GM18507 (cell line): ENCODE measurements at regions not wholly inside any gene's neighbourhood (a gene's known extent, or its start where the extent isn't known, plus 50 kb on each side); places are given as distances from the start of the nearest gene placed in this dataset.

Experiments
- DNase-seq: peaks from one replicate; pipeline ENCODE4 v3.0.0; 2011; ENCODE audit warnings: low read depth; ENCODE audit not compliant: insufficient read length; ENCODE audit errors: extremely low spot score
- FAIRE-seq: peaks from 2 replicates; lab custom pipeline; 2011; peaks lifted over from hg19 to GRCh38; lab: Jason Lieb, UNC

- no peak for DNase-seq
Measured at GRCh38 chr4:111494971-111495370, 650.3 kb upstream of the FAM241A start.

GRCh38 chr4:111499291-111499690, 646.0 kb upstream of the FAM241A start:
- DNase-seq (no peak), FAIRE-seq (no peak)

More at GRCh38 chr4:111494971-111495370, 650.3 kb upstream of the FAM241A start:
- FAIRE-seq: no peak

- FAIRE-seq (no peak), DNase-seq (no peak)
Measured at GRCh38 chr4:111499706-111500105, 645.5 kb upstream of the FAM241A start.

- FAIRE-seq (no peak), DNase-seq (no peak)
Measured at GRCh38 chr4:111500858-111501257, 644.4 kb upstream of the FAM241A start.

- DNase-seq (no peak), FAIRE-seq (no peak)
Measured at GRCh38 chr4:111501946-111502345, 643.3 kb upstream of the FAM241A start.

- DNase-seq (no peak), FAIRE-seq (no peak)
Measured at GRCh38 chr4:111502626-111503025, 642.6 kb upstream of the FAM241A start.

GRCh38 chr4:111506706-111507105, 638.5 kb upstream of the FAM241A start:
- no peak for FAIRE-seq

GRCh38 chr4:111510535-111510934, 634.7 kb upstream of the FAM241A start:
- no peak for DNase-seq
- no peak for FAIRE-seq

More at GRCh38 chr4:111506706-111507105, 638.5 kb upstream of the FAM241A start:
- no peak for DNase-seq

GRCh38 chr4:111512081-111512783, 633.0 kb upstream of the FAM241A start:
- DNase-seq (no peak), FAIRE-seq (no peak)

GRCh38 chr4:111519683-111520082, 625.6 kb upstream of the FAM241A start:
- FAIRE-seq: no peak

GRCh38 chr4:111530446-111530845, 614.8 kb upstream of the FAM241A start:
- DNase-seq (no peak), FAIRE-seq (no peak)

More at GRCh38 chr4:111519683-111520082, 625.6 kb upstream of the FAM241A start:
- DNase-seq: no peak

- FAIRE-seq: no peak
- DNase-seq: no peak
Measured at GRCh38 chr4:111535792-111536191, 609.5 kb upstream of the FAM241A start.

- DNase-seq: no peak
- no peak for FAIRE-seq
Measured at GRCh38 chr4:111537165-111537564, 608.1 kb upstream of the FAM241A start.

GRCh38 chr4:111537871-111538270, 607.4 kb upstream of the FAM241A start:
- FAIRE-seq: no peak
- no peak for DNase-seq

- DNase-seq: no peak
- FAIRE-seq: no peak
Measured at GRCh38 chr4:111540671-111541070, 604.6 kb upstream of the FAM241A start.

GRCh38 chr4:111542056-111542455, 603.2 kb upstream of the FAM241A start:
- FAIRE-seq (no peak), DNase-seq (no peak)

- no peak for FAIRE-seq
- no peak for DNase-seq
Measured at GRCh38 chr4:111546881-111547280, 598.4 kb upstream of the FAM241A start.

- FAIRE-seq: no peak
- DNase-seq: no peak
Measured at GRCh38 chr4:111556141-111556781, 589.0 kb upstream of the FAM241A start.

- FAIRE-seq (no peak), DNase-seq (no peak)
Measured at GRCh38 chr4:111556851-111557250, 588.4 kb upstream of the FAM241A start.

GRCh38 chr4:111562826-111563225, 582.4 kb upstream of the FAM241A start:
- DNase-seq: no peak
- FAIRE-seq: no peak

- DNase-seq: no peak
- no peak for FAIRE-seq
Measured at GRCh38 chr4:111572470-111572869, 572.8 kb upstream of the FAM241A start.
